GM12878 (cell line): ENCODE measurements at regions not wholly inside any gene's neighbourhood (a gene's known extent, or its start where the extent isn't known, plus 50 kb on each side); places are given as distances from the start of the nearest gene placed in this dataset.

Experiments used
- ATF7 ChIP-seq: fragments of 450-650 bp; IDR thresholded peaks from 2 replicates; pipeline ENCODE4 v1.6.1; 2016; ENCODE audit warnings: low read depth, mild to moderate bottlenecking
- BACH1 ChIP-seq: fragments of 450-650 bp; IDR thresholded peaks from 2 replicates; pipeline ENCODE4 v1.6.1; 2017; ENCODE audit warnings: mild to moderate bottlenecking, borderline replicate concordance
- CBFB ChIP-seq: IDR thresholded peaks from 2 replicates; pipeline ENCODE4 v1.6.1; 2016; ENCODE audit warnings: antibody characterized with exemption, low read depth
- CHD4 ChIP-seq: fragments of 200-600 bp; sonication (generic); IDR thresholded peaks from 2 replicates; pipeline ENCODE4 v1.6.1; 2016; ENCODE audit warnings: mild to moderate bottlenecking
- CTCF ChIP-seq, 3 experiments: IDR thresholded peaks in 2 of 3; conservative IDR thresholded peaks in 1 of 3; 2 replicates each; pipeline ENCODE4 v1.5.1; 2011; ENCODE audit warnings: low read depth in 3 of 3, low read length in 3 of 3, mild to moderate bottlenecking in 3 of 3, control low read depth in 2 of 3, moderate library complexity in 2 of 3, inconsistent platforms in 1 of 3, mixed read lengths in 1 of 3; ENCODE audit not compliant: control insufficient read depth in 2 of 3, insufficient read depth in 1 of 3; ENCODE audit errors: extremely low read depth in 1 of 3
- CUX1 ChIP-seq: IDR thresholded peaks from 2 replicates; pipeline ENCODE4 v1.6.1; 2012; ENCODE audit warnings: improper control_type of control experiment, low read depth, low read length; ENCODE audit not compliant: insufficient replicate concordance
- KDM1A ChIP-seq: fragments of 200-600 bp; sonication (generic); IDR thresholded peaks from 2 replicates; pipeline ENCODE4 v1.6.1; 2016; ENCODE audit warnings: borderline replicate concordance
- NR2F1 ChIP-seq: fragments of 450-650 bp; conservative IDR thresholded peaks from 2 replicates; pipeline ENCODE4 v1.6.1; 2017; ENCODE audit warnings: mild to moderate bottlenecking
- POLR2AphosphoS5 ChIP-seq: IDR thresholded peaks from 2 replicates; pipeline ENCODE4 v1.6.1; 2011; ENCODE audit warnings: mild to moderate bottlenecking, low read length, inconsistent platforms
- POU2F2 ChIP-seq: IDR thresholded peaks from 3 replicates; pipeline ENCODE4 v1.6.1; 2011; ENCODE audit warnings: low read depth, mild to moderate bottlenecking, low read length, borderline replicate concordance
- RBBP5 ChIP-seq: fragments of 200-600 bp; sonication (generic); conservative IDR thresholded peaks from 2 replicates; pipeline ENCODE4 v1.6.1; 2016
- SIN3A ChIP-seq: IDR thresholded peaks from 2 replicates; pipeline ENCODE4 v1.6.1; 2012; ENCODE audit warnings: low read depth, low read length, improper control_type of control experiment
- SUPT20H ChIP-seq: IDR thresholded peaks from 2 replicates; pipeline ENCODE4 v1.6.1; 2011; ENCODE audit warnings: low read depth, mild to moderate bottlenecking, low read length, moderate library complexity, borderline replicate concordance; ENCODE audit not compliant: control insufficient read depth
- YBX1 ChIP-seq: fragments of 450-650 bp; IDR thresholded peaks from 2 replicates; pipeline ENCODE4 v1.6.1; 2016; ENCODE audit warnings: antibody characterized with exemption
- ZBED1 ChIP-seq: IDR thresholded peaks from 2 replicates; pipeline ENCODE4 v1.6.1; 2016; ENCODE audit warnings: borderline replicate concordance
- ZNF24 ChIP-seq: fragments of 450-650 bp; IDR thresholded peaks from 2 replicates; pipeline ENCODE4 v1.6.1; 2017; ENCODE audit warnings: antibody characterized with exemption, mild to moderate bottlenecking
- TF ChIP-seq, protein P1 (sequence below): IDR thresholded peaks from 2 replicates; pipeline ENCODE4 v1.6.1; 2012; ENCODE audit warnings: mild to moderate bottlenecking, low read depth, low read length
- TF ChIP-seq, protein P2 (sequence below): fragments of 450-650 bp; formaldehyde crosslinking; IDR thresholded peaks from 2 replicates; pipeline ENCODE4 v1.5.0; 2022; ENCODE audit warnings: mild to moderate bottlenecking, missing genetic modification characterization

GRCh38 chr13:50236898-50237318 lies 221.7 kb downstream of the KCNRG start (continued):
- TF ChIP-seq, protein P1, sequence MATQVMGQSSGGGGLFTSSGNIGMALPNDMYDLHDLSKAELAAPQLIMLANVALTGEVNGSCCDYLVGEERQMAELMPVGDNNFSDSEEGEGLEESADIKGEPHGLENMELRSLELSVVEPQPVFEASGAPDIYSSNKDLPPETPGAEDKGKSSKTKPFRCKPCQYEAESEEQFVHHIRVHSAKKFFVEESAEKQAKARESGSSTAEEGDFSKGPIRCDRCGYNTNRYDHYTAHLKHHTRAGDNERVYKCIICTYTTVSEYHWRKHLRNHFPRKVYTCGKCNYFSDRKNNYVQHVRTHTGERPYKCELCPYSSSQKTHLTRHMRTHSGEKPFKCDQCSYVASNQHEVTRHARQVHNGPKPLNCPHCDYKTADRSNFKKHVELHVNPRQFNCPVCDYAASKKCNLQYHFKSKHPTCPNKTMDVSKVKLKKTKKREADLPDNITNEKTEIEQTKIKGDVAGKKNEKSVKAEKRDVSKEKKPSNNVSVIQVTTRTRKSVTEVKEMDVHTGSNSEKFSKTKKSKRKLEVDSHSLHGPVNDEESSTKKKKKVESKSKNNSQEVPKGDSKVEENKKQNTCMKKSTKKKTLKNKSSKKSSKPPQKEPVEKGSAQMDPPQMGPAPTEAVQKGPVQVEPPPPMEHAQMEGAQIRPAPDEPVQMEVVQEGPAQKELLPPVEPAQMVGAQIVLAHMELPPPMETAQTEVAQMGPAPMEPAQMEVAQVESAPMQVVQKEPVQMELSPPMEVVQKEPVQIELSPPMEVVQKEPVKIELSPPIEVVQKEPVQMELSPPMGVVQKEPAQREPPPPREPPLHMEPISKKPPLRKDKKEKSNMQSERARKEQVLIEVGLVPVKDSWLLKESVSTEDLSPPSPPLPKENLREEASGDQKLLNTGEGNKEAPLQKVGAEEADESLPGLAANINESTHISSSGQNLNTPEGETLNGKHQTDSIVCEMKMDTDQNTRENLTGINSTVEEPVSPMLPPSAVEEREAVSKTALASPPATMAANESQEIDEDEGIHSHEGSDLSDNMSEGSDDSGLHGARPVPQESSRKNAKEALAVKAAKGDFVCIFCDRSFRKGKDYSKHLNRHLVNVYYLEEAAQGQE = peak; percentile 52; the same call in 1 of the 2 replicates
- TF ChIP-seq SIN3A (no peak), BACH1 (peak; percentile 49; the same call in 1 of the 2 replicates), KDM1A (no peak), YBX1 (no peak), CTCF (IDR thresholded peaks at IDR 0.05 in 2 of 3, conservative IDR thresholded peaks at IDR 0.05 in 1 of 3; ENCODE audit: control insufficient read depth in 2 of 3, extremely low read depth in 1 of 3, insufficient read depth in 1 of 3, low read depth in 3 of 3, low read length in 3 of 3) (0 out of 6 replicates have a peak, but pooled peaks of 1 of the 3 experiments have one; percentile 7), ZBED1 (peak; percentile 98), CHD4 (no peak), ATF7 (peak; percentile 97), POU2F2 (peak; percentile 82), NR2F1 (peak; percentile 92), CBFB (peak; percentile 81; the same call in 1 of the 2 replicates), SUPT20H (no peak), POLR2AphosphoS5 (no peak), CUX1 (no peak), RBBP5 (no peak), ZNF24 (no peak)
- TF ChIP-seq, protein P2, sequence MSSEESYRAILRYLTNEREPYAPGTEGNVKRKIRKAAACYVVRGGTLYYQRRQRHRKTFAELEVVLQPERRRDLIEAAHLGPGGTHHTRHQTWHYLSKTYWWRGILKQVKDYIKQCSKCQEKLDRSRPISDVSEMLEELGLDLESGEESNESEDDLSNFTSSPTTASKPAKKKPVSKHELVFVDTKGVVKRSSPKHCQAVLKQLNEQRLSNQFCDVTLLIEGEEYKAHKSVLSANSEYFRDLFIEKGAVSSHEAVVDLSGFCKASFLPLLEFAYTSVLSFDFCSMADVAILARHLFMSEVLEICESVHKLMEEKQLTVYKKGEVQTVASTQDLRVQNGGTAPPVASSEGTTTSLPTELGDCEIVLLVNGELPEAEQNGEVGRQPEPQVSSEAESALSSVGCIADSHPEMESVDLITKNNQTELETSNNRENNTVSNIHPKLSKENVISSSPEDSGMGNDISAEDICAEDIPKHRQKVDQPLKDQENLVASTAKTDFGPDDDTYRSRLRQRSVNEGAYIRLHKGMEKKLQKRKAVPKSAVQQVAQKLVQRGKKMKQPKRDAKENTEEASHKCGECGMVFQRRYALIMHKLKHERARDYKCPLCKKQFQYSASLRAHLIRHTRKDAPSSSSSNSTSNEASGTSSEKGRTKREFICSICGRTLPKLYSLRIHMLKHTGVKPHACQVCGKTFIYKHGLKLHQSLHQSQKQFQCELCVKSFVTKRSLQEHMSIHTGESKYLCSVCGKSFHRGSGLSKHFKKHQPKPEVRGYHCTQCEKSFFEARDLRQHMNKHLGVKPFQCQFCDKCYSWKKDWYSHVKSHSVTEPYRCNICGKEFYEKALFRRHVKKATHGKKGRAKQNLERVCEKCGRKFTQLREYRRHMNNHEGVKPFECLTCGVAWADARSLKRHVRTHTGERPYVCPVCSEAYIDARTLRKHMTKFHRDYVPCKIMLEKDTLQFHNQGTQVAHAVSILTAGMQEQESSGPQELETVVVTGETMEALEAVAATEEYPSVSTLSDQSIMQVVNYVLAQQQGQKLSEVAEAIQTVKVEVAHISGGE (CRISPR knock-in tag) = no peak
